ENCODE measurements at regions not wholly inside any gene's neighbourhood (a gene's known extent, or its start where the extent isn't known, plus 50 kb on each side); places are given as distances from the start of the nearest gene placed in this dataset.

- no peak for TF ChIP-seq CTCF (IDR thresholded peaks at IDR 0.05)
- TF ChIP-seq POLR2A (IDR thresholded peaks at IDR 0.05) = no peak
Observed at GRCh38 chr13:72185776-72186175, 318.8 kb upstream of the DACH1 start.

Data from adrenal gland (tissue), 5 donors.